ENCODE measurements at regions not wholly inside any gene's neighbourhood (a gene's known extent, or its start where the extent isn't known, plus 50 kb on each side); places are given as distances from the start of the nearest gene placed in this dataset.

- TF ChIP-seq EZH2 (IDR thresholded peaks at IDR 0.05; ENCODE audit: insufficient read depth, poor library complexity, severe bottlenecking) (no peak), EZH2phosphoT487 (IDR thresholded peaks at IDR 0.05; ENCODE audit: insufficient read depth, low read depth) (no peak)
Observed at GRCh38 chr18:1304392-1304992, 399.8 kb downstream of the ADCYAP1 start.
